Glutamatergic neuron (in vitro differentiated cells): ENCODE measurements at regions not wholly inside any gene's neighbourhood (a gene's known extent, or its start where the extent isn't known, plus 50 kb on each side); places are given as distances from the start of the nearest gene placed in this dataset.
"Not testable (repeated sequence)": the region's sequence is repeated elsewhere in the genome, so short reads cannot be mapped to it uniquely, and the experiment has no call there.

ENCODE experiments used
- DNase-seq: peaks from one replicate; pipeline ENCODE4 v3.0.0; 2022
- H3K27ac Mint-ChIP-seq: one replicate; pipeline ENCODE4 v1.8.0; 2020; ENCODE audit warnings: mild to moderate bottlenecking, mixed read lengths, inconsistent platforms; ENCODE audit not compliant: unreplicated experiment
- H3K27me3 Mint-ChIP-seq: one replicate; pipeline ENCODE4 v1.8.0; 2020; ENCODE audit warnings: mild to moderate bottlenecking, moderate library complexity, mixed read lengths, inconsistent platforms; ENCODE audit not compliant: unreplicated experiment
- H3K36me3 Mint-ChIP-seq: one replicate; pipeline ENCODE4 v1.8.0; 2020; ENCODE audit warnings: mild to moderate bottlenecking, mixed read lengths, inconsistent platforms; ENCODE audit not compliant: unreplicated experiment
- H3K4me1 Mint-ChIP-seq: one replicate; pipeline ENCODE4 v1.8.0; 2020; ENCODE audit warnings: mild to moderate bottlenecking, low read depth, mixed read lengths, inconsistent platforms; ENCODE audit not compliant: unreplicated experiment
- H3K4me3 Mint-ChIP-seq: one replicate; pipeline ENCODE4 v1.8.0; 2020; ENCODE audit warnings: mild to moderate bottlenecking, mixed read lengths, inconsistent platforms; ENCODE audit not compliant: unreplicated experiment
- H3K9me3 Mint-ChIP-seq: one replicate; pipeline ENCODE4 v1.8.0; 2020; ENCODE audit warnings: mild to moderate bottlenecking, moderate library complexity, mixed read lengths, inconsistent platforms; ENCODE audit not compliant: unreplicated experiment
- TF ChIP-seq, protein P1 (sequence below): fragments of 200-600 bp; sonication (generic); IDR thresholded peaks from one replicate; pipeline ENCODE4 v1.5.0; 2021; ENCODE audit not compliant: partially characterized antibody, unreplicated experiment

DNA sequence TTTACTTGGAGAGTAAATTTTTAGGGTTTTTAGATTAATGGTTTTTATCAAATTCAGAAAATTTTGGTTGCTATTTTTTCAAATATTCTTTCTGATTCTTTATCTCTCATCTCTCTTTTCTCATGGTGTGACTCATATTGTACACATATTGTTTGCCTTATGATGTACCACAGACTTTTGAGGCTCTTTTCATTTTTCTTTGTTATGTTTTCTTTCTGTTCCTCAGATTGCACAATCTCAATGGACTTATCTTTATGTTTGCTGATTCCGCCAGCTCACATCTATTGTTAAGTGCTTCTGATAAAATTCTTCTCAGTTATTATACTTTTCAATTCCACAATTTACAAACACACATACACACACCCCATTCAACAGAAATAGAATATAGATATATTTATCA, 168.2 kb upstream of the IGFBP3 start:
- no peaks in the 10 kb centered on the region for H3K9me3 Mint-ChIP-seq
- peaks cover 1% of the 10 kb centered on the region for H3K27me3 Mint-ChIP-seq
- no peak overlapping the region for H3K4me3 Mint-ChIP-seq

DNA sequence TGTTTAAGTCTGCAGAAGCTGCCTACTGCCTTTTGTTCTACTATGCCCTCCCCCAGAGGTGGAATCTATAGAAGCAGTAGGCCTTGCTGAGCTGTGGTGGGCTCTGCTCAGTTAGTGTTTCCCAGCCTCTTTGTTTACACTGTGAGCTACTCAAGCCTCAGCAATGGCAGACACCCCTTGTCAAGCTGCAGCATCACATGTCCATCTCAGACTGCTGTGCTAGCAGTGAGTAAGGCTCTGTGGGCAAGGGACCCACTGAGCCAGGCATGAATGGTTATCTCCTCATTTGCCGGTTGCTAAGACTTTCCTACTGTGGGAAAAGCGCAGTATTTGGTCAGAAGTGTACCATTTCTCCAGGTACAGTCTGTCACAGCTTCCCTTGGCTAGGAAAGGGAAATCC, 167.4 kb upstream of the IGFBP3 start:
- not testable (repeated sequence) for H3K4me3 Mint-ChIP-seq, H3K4me1 Mint-ChIP-seq, H3K9me3 Mint-ChIP-seq, H3K27me3 Mint-ChIP-seq, DNase-seq, H3K36me3 Mint-ChIP-seq, H3K27ac Mint-ChIP-seq

More for the DNA sequence above, 168.2 kb upstream of the IGFBP3 start:
- TF ChIP-seq, protein P1, sequence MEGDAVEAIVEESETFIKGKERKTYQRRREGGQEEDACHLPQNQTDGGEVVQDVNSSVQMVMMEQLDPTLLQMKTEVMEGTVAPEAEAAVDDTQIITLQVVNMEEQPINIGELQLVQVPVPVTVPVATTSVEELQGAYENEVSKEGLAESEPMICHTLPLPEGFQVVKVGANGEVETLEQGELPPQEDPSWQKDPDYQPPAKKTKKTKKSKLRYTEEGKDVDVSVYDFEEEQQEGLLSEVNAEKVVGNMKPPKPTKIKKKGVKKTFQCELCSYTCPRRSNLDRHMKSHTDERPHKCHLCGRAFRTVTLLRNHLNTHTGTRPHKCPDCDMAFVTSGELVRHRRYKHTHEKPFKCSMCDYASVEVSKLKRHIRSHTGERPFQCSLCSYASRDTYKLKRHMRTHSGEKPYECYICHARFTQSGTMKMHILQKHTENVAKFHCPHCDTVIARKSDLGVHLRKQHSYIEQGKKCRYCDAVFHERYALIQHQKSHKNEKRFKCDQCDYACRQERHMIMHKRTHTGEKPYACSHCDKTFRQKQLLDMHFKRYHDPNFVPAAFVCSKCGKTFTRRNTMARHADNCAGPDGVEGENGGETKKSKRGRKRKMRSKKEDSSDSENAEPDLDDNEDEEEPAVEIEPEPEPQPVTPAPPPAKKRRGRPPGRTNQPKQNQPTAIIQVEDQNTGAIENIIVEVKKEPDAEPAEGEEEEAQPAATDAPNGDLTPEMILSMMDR, result no peak
- H3K36me3 Mint-ChIP-seq, result no peaks in the 10 kb centered on the region
- H3K4me1 Mint-ChIP-seq, result no peaks in the 10 kb centered on the region
- no peak overlapping the region for H3K27ac Mint-ChIP-seq
- no peak for DNase-seq

DNA sequence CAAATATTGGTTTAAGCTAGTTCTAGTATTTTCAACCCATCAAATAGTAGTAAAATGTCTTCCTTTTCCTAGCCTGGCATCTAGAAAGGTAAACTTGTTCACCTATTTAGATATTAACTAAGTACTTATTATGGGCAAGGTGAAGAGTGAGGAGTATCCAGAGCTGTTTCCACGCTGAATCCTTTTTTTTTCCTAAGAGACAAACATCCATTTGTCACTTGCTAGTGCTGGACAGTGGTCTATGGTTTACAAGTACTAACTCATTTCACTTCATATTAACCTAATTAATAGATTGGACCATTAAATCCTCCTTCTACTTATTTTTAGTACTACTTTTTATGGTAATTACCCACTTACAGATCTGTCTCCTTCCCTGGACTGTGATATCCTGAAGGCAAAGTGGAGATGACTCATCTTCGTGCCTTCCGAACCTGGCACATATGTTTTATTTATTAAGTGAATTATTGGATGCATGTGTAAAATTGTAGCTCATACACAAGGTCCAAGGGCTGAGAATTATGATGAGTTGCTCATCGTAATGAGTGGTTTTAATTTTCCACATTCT, 159.6 kb upstream of the IGFBP3 start:
- Mint-ChIP-seq H3K27me3 (peaks cover 2% of the 10 kb centered on the region), H3K4me1 (peaks cover 3% of the 10 kb centered on the region), H3K36me3 (no peaks in the 10 kb centered on the region), H3K27ac (no peak overlapping the region), H3K9me3 (no peaks in the 10 kb centered on the region), H3K4me3 (no peak overlapping the region)
- no peak for DNase-seq
- TF ChIP-seq, protein P1, result no peak

DNA sequence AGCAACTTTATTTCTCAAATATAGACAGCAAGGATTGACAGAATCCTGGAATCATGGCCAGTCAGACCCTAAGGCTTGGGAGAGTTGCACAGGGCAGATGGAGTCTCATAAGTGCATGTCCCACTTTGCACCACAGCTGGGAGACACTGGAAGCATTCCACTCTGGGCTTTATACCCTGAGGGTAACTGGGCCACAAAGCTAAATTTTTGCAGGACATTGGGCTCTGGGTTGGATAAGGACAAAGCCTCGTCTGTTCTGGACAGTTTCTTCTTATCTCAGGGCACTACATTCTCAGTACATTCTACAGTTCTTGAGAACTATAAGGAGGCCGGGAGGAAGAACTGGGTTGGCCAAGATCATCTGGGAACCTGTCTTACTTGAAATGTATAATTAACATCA, 158.3 kb upstream of the IGFBP3 start:
- no peak overlapping the region for H3K27ac Mint-ChIP-seq
- DNase-seq, result no peak
- TF ChIP-seq, protein P1, result no peak
- H3K9me3 Mint-ChIP-seq, result no peaks in the 10 kb centered on the region
- H3K4me3 Mint-ChIP-seq, result no peak overlapping the region
- H3K4me1 Mint-ChIP-seq, result peaks cover 3% of the 10 kb centered on the region
- H3K27me3 Mint-ChIP-seq, result peaks cover 2% of the 10 kb centered on the region
- H3K36me3 Mint-ChIP-seq, result no peaks in the 10 kb centered on the region

DNA sequence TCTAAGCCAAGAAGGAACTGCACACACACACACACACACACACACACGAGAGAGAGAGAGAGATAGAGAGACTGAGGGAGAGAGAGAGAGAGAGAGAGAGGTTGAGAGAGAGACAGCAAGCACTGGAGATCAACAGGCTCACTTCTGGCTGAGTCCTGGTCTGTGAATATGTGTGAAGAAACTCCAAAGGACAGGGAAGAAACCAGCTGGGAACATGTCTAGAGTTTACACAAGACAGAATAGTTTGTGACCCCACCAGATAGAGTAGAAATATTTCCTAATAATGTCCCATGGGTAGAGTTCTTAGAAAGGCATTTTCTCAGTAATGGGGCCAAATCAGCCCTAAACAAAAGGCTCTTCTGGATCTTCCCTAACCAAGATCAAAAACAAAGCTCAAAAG, 155.5 kb upstream of the IGFBP3 start:
- no peaks in the 10 kb centered on the region for H3K36me3 Mint-ChIP-seq

More for the DNA sequence above, 155.5 kb upstream of the IGFBP3 start:
- H3K4me1 Mint-ChIP-seq, result no peaks in the 10 kb centered on the region
- H3K4me3 Mint-ChIP-seq, result no peak overlapping the region
- no peaks in the 10 kb centered on the region for H3K9me3 Mint-ChIP-seq
- H3K27ac Mint-ChIP-seq, result no peak overlapping the region
- TF ChIP-seq, protein P1, result no peak
- no peak for DNase-seq
- H3K27me3 Mint-ChIP-seq, result peaks cover 2% of the 10 kb centered on the region
